K562 (cell line): ENCODE measurements at regions not wholly inside any gene's neighbourhood (a gene's known extent, or its start where the extent isn't known, plus 50 kb on each side); places are given as distances from the start of the nearest gene placed in this dataset.
A peak's percentile ranks its signal among the peaks of the same experiment; 100 is the strongest.
"Not testable (repeated sequence)": the region's sequence is repeated elsewhere in the genome, so short reads cannot be mapped to it uniquely, and the experiment has no call there.

Source experiments
- ATAC-seq: fragments of 200-7000 bp; cut with Tn5 transposase; 3 replicates; pipeline ENCODE4 v1.9.1; 2020; ENCODE audit warnings: moderate library complexity
- BruUV-seq: library from RNA; stranded (reverse); fragments of 400-500 nt; replicated peaks from 2 replicates; lab custom pipeline; 2021; lab: Mats Ljungman, UMichigan
- CTCF ChIA-PET: fragments of 300-600 bp; formaldehyde crosslinking; extraction: SDS; loops from one replicate; lab custom pipeline; 2021; ENCODE audit warnings: low intra/inter-chr PET ratio; lab: Yijun Ruan, JAX
- POLR2A ChIA-PET: fragments of 300-600, 350-650 bp; sonication (Branson Sonifier 250); formaldehyde crosslinking; extraction: SDS; loops from one replicate; lab custom pipeline; 2021; ENCODE audit warnings: antibody characterized with exemption, inconsistent platforms; lab: Yijun Ruan, JAX
- DNase-seq, 4 experiments: peaks; one replicate each; pipeline versions ENCODE4 v3.0.0 to v3.0.0-alpha.2; 2011 to 2018; ENCODE audit warnings: low spot score in 3 of 4, mixed read lengths in 3 of 4; ENCODE audit errors: extremely low read depth in 1 of 4
- FAIRE-seq: peaks from 2 replicates; lab custom pipeline; 2011; peaks lifted over from hg19 to GRCh38; lab: Jason Lieb, UNC
- H2AFZ ChIP-seq: 2 replicates; pipeline ENCODE4 v1.6.0; 2011; ENCODE audit warnings: low read depth, low read length, control low read depth, inconsistent platforms
- H3K27ac ChIP-seq: fragments of 200-600 bp; 3 replicates; pipeline ENCODE4 v1.8.0; 2011; ENCODE audit warnings: low read depth, mild to moderate bottlenecking, control low read depth, inconsistent platforms, low read length, moderate library complexity, mixed read lengths; ENCODE audit errors: extremely low read depth
- H3K27me3 ChIP-seq, 2 experiments: fragments of 300-600 bp in 1 of 2; 2 replicates in 1 of 2; 3 replicates in 1 of 2; pipeline versions ENCODE4 v1.6.0 to v1.8.0; 2011; ENCODE audit warnings: inconsistent platforms in 2 of 2, low read length in 2 of 2, mild to moderate bottlenecking in 1 of 2, mixed read lengths in 1 of 2, moderate library complexity in 1 of 2; ENCODE audit not compliant: control insufficient read depth in 2 of 2, insufficient read depth in 2 of 2
- H3K36me3 ChIP-seq: fragments of 300-600 bp; 3 replicates; pipeline ENCODE4 v1.8.0; 2011; ENCODE audit warnings: mild to moderate bottlenecking, low read length, inconsistent platforms; ENCODE audit not compliant: control insufficient read depth, insufficient read depth
- H3K4me1 ChIP-seq, 2 experiments: fragments of 200-600 bp in 1 of 2; replicated peaks in 1 of 2; 2 replicates in 1 of 2; 3 replicates in 1 of 2; pipeline versions ENCODE4 v1.5.1 to v1.8.0; 2011; ENCODE audit warnings: inconsistent platforms in 2 of 2, low read length in 2 of 2, mild to moderate bottlenecking in 1 of 2, mixed read lengths in 1 of 2, moderate library complexity in 1 of 2; ENCODE audit not compliant: control insufficient read depth in 2 of 2, insufficient read depth in 2 of 2
- H3K4me2 ChIP-seq: 2 replicates; pipeline ENCODE4 v1.6.1; 2011; ENCODE audit warnings: low read length, control low read depth, inconsistent platforms, mixed read lengths; ENCODE audit not compliant: insufficient read depth
- H3K4me3 ChIP-seq: fragments of 200-600 bp; sonication (generic), shearing (Covaris generic); 2 replicates; pipeline ENCODE4 v1.5.1; 2016; ENCODE audit warnings: control low read depth, inconsistent platforms
- H3K79me2 ChIP-seq: fragments of 200-600 bp; 3 replicates; pipeline ENCODE4 v1.8.0; 2011; ENCODE audit warnings: low read length, inconsistent platforms; ENCODE audit not compliant: control insufficient read depth, insufficient read depth
- H3K9ac ChIP-seq, 2 experiments: 2 replicates each; pipeline versions ENCODE4 v1.6.0 to v1.6.1; 2011; ENCODE audit warnings: low read depth in 2 of 2, low read length in 2 of 2, control low read depth in 1 of 2, inconsistent platforms in 1 of 2, mild to moderate bottlenecking in 1 of 2, mixed read lengths in 1 of 2; ENCODE audit not compliant: insufficient read depth in 1 of 2
- H3K9me1 ChIP-seq: one replicate; pipeline ENCODE4 v1.6.0; 2011; ENCODE audit warnings: inconsistent platforms, mild to moderate bottlenecking, low read length, moderate library complexity; ENCODE audit not compliant: control insufficient read depth, insufficient read depth
- H3K9me3 ChIP-seq: replicated peaks from 2 replicates; pipeline ENCODE4 v1.5.1; 2011; ENCODE audit warnings: low read depth, low read length, inconsistent platforms; ENCODE audit not compliant: control insufficient read depth, insufficient read depth
- H4K20me1 ChIP-seq: replicated peaks from 2 replicates; pipeline ENCODE4 v1.6.1; 2011; ENCODE audit warnings: low read length, inconsistent platforms, mixed read lengths; ENCODE audit not compliant: control insufficient read depth, insufficient read depth
- CEBPB ChIP-seq: fragments of 450-650 bp; IDR thresholded peaks from 2 replicates; pipeline ENCODE4 v1.6.1; 2016; ENCODE audit warnings: missing genetic modification characterization, missing compliant biosample characterization
- EWSR1 ChIP-seq: fragments of 450-650 bp; IDR thresholded peaks from 2 replicates; pipeline ENCODE4 v1.6.1; 2018; ENCODE audit warnings: borderline replicate concordance, mild to moderate bottlenecking, low read depth, moderate library complexity; ENCODE audit not compliant: partially characterized antibody
- MEF2A ChIP-seq: IDR thresholded peaks from 2 replicates; pipeline ENCODE4 v1.6.1; 2011; ENCODE audit warnings: low read depth, mild to moderate bottlenecking, low read length, moderate library complexity; ENCODE audit not compliant: control insufficient read depth
- NCOA6 ChIP-seq: fragments of 450-650 bp; IDR thresholded peaks from 2 replicates; pipeline ENCODE4 v1.6.1; 2017; ENCODE audit warnings: mild to moderate bottlenecking
- SMARCC2 ChIP-seq: fragments of 450-650 bp; IDR thresholded peaks from 2 replicates; pipeline ENCODE4 v1.6.1; 2017; ENCODE audit warnings: antibody characterized with exemption, moderate library complexity, mild to moderate bottlenecking, low read depth
- ZBTB11 ChIP-seq, 3 experiments: fragments of 200-800 bp in 1 of 3; fragments of 250-450 bp in 1 of 3; fragments of 450-650 bp in 1 of 3; sonication (Bioruptor Pico) in 1 of 3; sonication (Bioruptor generic) in 1 of 3; formaldehyde crosslinking in 1 of 3; IDR thresholded peaks; 2 replicates each; pipeline versions ENCODE4 v1.6.1 to v1.8.0; 2016 to 2022; ENCODE audit warnings: mild to moderate bottlenecking in 2 of 3, missing genetic modification characterization in 2 of 3, missing compliant biosample characterization in 1 of 3, moderate library complexity in 1 of 3
- ZHX1 ChIP-seq: fragments of 150-350 bp; conservative IDR thresholded peaks from 2 replicates; pipeline ENCODE4 v1.6.1; 2014; ENCODE audit warnings: low read length
- ZNF253 ChIP-seq: fragments of 250-450 bp; sonication (Bioruptor Pico); conservative IDR thresholded peaks from 2 replicates; pipeline ENCODE4 v1.6.1; 2021; ENCODE audit warnings: mild to moderate bottlenecking
- WGBS: fragments of 100-300 bp; shearing (Covaris generic); methylation state at CpG from one replicate; pipeline ENCODE4 v1.1.6; 2016; ENCODE audit warnings: low coverage, mixed read lengths; ENCODE audit not compliant: insufficient coverage; ENCODE audit errors: missing lambda C conversion rate; 5-methylcytosine and 5-hydroxymethylcytosine counted together
- in situ Hi-C: fragments of 300-500 bp; cut with MboI; formaldehyde crosslinking; loops from 4 replicates; pipeline ENCODE4 v1.15.0; 2018; ENCODE audit warnings: inconsistent platforms, mixed read lengths
- intact Hi-C: fragments of 100-400 bp; cut with micrococcal nuclease; formaldehyde crosslinking; loops from 2 replicates; pipeline ENCODE4 v1.14.2; 2022

- H3K9ac ChIP-seq, POLR2A ChIA-PET, H3K79me2 ChIP-seq, H3K4me3 ChIP-seq, BruUV-seq, ATAC-seq, H3K27me3 ChIP-seq, DNase-seq, H3K27ac ChIP-seq, FAIRE-seq, in situ Hi-C loops, CTCF ChIA-PET, H3K4me2 ChIP-seq, H3K36me3 ChIP-seq, H4K20me1 ChIP-seq, H3K9me1 ChIP-seq, intact Hi-C loops, H3K9me3 ChIP-seq: not testable (repeated sequence)
- Histone ChIP-seq H2AFZ (0 out of 2 replicates have a peak overlapping the region, but pooled peaks have one; percentile 21), H3K4me1 (peaks cover 8 to 19% of the 10 kb centered on the region in 2 experiments; a peak in 4 of 5 replicates)
- TF ChIP-seq CEBPB (0 out of 2 replicates have a peak, but pooled peaks have one; percentile 36), EWSR1 (peak; percentile 65)
- 52% methylated on average over 10 of the region's 10 CpGs for WGBS
Observed at GRCh38 chr20:53649493-53649892, 55.9 kb upstream of the ZNF217 start.

- 95% methylated on average over 7 of the region's 7 CpGs for WGBS
- CTCF ChIA-PET: no interaction called here
- H4K20me1 ChIP-seq: no peaks in the 10 kb centered on the region
- no peaks in the 10 kb centered on the region for H3K27me3 ChIP-seq
- POLR2A ChIA-PET: interaction anchor here (0.7 to 0.8 kb wide), 3 partner anchors 27 to 553 kb away, joined by 3 to 4 read pairs (median 3); no protein-coding TSS in a partner anchor
- FAIRE-seq: no peak
- no TSS peak for BruUV-seq
- DNase-seq: no peak
- no peaks in the 10 kb centered on the region for H3K9me1 ChIP-seq
- H3K9me3 ChIP-seq: no peaks in the 10 kb centered on the region
- H3K4me1 ChIP-seq: peaks cover 15 to 16% of the 10 kb centered on the region in 2 experiments; a peak in 4 of 5 replicates
- no peak overlapping the region for H3K27ac ChIP-seq
- no peaks in the 10 kb centered on the region for H3K36me3 ChIP-seq
- H3K79me2 ChIP-seq: no peaks in the 10 kb centered on the region
- no peak overlapping the region for H3K4me3 ChIP-seq
- H2AFZ ChIP-seq: no peak overlapping the region
- in situ Hi-C loops (no loop called here), intact Hi-C loops (no loop called here)
- H3K9ac ChIP-seq: no peak overlapping the region
- H3K4me2 ChIP-seq: no peak overlapping the region
- ATAC-seq: no peak
- TF ChIP-seq MEF2A (no peak), NCOA6 (no peak), SMARCC2 (no peak), ZNF253 (CRISPR knock-in tag) (no peak), ZHX1 (no peak), EWSR1 (peak; percentile 48), ZBTB11 (CRISPR knock-in tag; IDR thresholded peaks at IDR 0.05) (peak in 1 of 3 experiments; percentile 96; a peak in 2 of 6 replicates)
Observed at GRCh38 chr20:53647286-53647821, 53.7 kb upstream of the ZNF217 start.
